Hematopoietic multipotent progenitor cell treated with erythropoietin and hydrocortisone succinate and interleukin-3 and kit ligand, for 17 days (in vitro differentiated cells): ENCODE measurements at regions not wholly inside any gene's neighbourhood (a gene's known extent, or its start where the extent isn't known, plus 50 kb on each side); places are given as distances from the start of the nearest gene placed in this dataset.
A peak's percentile ranks its signal among the peaks of the same experiment; 100 is the strongest.
"Not testable (repeated sequence)": the region's sequence is repeated elsewhere in the genome, so short reads cannot be mapped to it uniquely, and the experiment has no call there.

Experiments
- DNase-seq: peaks from one replicate; pipeline ENCODE4 v3.0.0-alpha.2; 2015; ENCODE audit warnings: low spot score

GRCh38 chr6:4725136-4725760 lies 51.0 kb upstream of the CDYL start:
- DNase-seq = not testable (repeated sequence)

GRCh38 chr6:4724727-4725126 lies 51.5 kb upstream of the CDYL start:
- DNase-seq = not testable (repeated sequence)

DNA sequence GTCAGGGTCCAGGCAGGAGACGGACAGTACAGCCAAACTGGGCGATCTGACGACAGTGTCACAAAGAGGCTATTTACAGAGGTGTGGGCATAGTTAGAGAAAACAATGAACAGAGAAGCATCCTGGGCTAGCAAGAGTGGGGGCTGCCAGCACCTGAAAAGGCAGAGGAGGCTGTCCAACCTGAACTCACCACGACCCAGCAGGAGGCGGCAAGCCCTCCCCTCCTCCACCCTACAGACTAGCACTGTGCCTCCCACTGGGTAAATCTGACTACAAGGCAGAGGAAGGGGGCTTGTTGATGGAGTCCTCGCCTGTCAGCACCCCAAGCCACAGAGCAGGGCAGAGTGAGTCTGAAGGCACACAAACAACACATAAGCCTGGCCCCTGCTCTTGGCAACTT lies 52.8 kb upstream of the CDYL start:
- DNase-seq = no peak

GRCh38 chr6:4721368-4721767 lies 54.8 kb upstream of the CDYL start:
- not testable (repeated sequence) for DNase-seq

DNA sequence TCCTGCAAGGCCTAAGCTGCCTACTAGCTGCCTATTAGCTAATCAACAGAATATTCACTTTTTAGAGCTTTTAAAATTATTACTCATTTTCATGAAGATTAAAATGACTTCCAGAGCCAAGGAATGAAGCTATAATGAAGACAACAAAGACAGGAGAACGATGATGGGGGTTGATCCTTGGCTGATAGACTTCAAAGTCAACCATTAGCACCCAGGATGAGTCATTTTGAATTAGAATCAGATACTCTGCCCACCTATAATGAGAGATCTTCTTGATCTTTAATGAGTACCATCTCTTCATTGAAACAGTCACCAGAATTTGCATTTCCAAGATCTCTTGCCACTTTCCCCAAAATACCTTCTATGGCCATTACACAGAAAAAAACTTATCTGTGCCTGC lies 56.7 kb upstream of the CDYL start:
- no peak for DNase-seq

DNA sequence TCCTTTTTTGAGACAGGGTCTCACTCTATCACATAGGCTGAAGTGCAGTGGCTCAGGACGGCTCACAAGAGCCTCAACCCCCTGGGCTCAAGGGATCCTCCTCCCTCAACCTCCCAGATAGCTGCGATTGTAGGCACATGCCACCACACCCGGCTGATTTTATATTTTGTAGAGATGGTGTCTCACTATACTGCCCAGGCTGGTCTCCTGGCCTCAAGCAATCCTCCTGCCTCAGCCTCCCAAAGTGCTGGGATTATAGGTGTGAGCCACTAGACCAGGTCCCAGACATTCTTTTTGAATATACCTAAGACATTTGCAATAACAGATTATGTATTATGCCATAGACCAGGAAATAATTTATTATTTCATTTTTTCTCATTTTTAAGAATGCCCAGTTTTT lies 58.3 kb upstream of the CDYL start:
- DNase-seq = no peak

DNA sequence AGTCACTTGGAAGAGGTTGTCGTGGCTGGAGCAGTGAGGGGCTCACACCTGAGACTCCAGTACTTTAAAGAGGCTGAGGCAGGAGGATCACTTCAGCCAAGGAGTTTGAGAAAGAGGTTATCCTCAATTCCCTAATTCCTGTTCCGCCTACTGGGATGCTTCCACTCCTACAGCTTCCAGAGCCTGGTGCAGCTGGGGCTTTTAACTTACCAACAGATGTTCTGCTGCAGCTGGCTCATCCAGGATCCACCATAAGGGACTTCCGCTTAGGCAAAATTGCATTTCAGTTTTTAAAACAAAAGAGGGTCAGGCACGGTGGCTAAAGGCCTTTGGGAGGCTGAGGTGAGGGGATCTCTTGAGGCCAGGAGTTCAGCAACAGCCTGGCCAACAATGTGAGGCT lies 59.1 kb upstream of the CDYL start:
- no peak for DNase-seq

- DNase-seq = no peak
These were observed 61.2 kb upstream of the CDYL start for GRCh38 chr6:4714961-4715501.

GRCh38 chr6:4712291-4712690 lies 63.9 kb upstream of the CDYL start:
- DNase-seq = no peak

DNA sequence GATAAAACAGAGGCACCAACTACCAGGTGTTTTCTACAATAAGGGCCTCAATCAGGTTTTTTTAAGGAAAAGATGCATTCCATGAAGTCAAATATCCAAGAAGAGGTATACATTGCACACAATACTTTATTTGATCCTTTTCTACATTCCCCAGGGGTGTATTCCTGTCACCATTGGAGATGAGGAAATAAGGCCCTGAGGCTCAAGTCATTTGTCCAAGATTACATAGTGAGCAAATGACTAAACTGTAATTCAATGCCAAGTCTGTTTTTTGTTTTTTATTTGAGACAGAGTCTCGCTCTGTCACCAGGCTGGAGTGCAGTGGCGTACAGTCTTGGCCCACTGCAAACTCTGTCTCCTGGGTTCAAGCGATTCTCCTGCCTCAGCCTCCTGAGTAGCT lies 69.2 kb upstream of the CDYL start:
- DNase-seq = no peak

DNA sequence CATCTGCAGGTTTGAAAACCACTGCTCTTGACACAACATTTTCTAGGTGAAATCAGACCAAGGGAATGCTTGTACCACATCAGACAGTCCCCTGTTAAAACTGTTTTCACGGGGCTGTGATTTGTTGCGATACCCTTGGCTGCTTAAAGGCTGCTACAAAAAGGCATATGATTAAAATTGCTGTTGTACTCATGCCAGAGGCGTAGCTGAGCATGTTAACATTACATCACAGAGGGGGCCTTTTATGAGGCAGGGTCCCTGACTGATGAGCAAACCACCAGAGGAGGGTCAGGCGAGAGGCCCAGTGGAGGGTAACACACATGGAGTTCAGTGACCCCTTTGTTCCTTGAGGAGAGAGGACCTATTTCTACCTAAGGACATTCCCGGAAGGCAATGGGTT lies 70.4 kb upstream of the CDYL start:
- DNase-seq = no peak

GRCh38 chr6:4703382-4703781 lies 72.8 kb upstream of the CDYL start:
- DNase-seq = no peak

- no peak for DNase-seq
These were observed 77.1 kb upstream of the CDYL start for GRCh38 chr6:4698901-4699659.

- DNase-seq = no peak
These were observed 82.8 kb upstream of the CDYL start for GRCh38 chr6:4693173-4693970.

GRCh38 chr6:4692664-4693063 lies 83.5 kb upstream of the CDYL start:
- no peak for DNase-seq

DNA sequence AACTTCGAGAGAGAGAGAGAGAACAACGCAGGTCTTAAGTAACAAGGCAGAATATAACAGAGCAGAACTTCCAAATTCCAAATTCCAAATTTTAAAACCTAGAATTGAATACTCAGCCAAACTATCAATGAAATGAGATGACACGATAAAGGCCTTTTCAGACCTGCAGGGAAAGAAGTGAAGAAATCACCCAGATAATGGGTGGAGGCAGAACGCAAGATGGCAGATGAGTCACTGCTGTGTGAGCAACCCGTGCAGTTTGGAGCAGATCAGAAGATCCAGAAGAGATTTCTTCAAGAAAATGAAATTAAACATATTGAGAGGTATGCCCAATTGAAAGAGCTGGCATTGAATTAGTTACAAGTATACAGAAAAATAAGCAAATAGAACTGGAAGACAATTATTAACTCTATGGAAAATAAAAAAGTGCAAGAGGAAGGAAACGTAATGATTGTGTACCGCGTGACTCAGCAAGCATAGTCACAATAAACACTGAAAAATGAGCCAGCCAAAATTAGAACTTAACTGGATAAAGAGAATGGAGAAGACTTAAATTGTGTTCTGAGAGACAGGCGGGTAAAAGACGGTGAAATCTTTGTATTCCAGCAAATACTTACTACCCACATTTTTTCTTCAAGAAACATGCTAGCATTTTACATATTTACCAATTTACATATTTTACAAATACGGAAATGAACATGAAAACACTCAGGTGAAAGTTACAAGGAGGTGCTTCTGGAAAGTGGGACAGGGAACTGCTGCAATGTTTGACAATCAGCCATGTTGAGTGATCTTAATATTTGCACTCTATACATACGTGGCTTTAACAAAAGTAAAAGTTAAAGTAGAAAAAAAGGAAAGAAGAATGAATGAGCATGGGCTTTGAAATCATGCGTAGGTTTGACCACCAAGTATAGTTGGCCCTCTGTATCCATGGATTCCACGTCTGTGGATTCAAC lies 87.9 kb upstream of the CDYL start:
- DNase-seq = peak; percentile 64

DNA sequence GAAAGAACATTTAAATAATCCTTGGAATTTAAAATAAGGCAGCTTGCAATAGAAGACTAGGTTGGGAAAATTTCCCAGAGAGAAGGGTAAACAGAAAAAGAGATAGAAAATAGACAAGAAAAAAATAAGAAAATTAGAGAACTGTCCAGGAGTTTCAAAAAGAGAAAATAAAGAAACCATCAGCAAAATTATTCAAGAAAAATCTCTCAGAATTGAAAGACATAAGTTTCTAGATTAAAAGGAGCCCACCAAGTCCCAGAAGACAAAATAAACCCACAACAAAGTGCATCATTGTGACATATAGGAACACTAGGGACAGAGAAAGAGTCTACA lies 88.6 kb upstream of the CDYL start:
- no peak for DNase-seq

DNA sequence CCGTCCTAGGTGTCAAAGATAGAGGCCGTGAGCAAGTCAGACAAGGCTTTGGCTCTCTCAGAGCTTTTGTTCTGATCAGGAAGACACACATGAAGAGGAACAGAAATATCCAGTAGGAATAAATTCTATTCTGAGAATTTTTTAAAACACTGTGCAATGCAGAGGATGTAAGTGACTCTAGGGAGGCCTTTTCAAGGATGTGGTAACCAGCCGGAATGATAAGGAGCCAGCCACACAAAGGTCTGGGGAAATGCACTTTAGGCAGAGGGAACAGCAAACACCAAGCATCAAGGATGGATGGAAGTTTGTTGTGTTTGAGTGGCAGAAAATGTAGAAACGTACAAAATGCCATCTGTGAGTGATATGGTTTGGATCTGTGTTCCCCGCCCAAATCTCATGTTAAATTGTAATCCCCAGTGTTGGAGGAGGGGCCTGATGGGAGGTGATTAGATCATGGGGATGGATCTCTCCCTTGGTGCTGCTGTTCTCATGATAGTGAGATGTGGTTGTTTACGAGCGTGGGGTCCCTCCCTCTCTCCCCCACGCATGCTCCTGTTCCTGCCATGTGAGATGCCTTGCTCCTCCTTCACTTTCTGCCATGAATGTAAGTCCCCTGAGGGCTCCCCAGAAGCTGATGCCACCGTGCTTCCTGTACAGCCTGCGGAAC lies 93.6 kb upstream of the CDYL start:
- no peak for DNase-seq

DNA sequence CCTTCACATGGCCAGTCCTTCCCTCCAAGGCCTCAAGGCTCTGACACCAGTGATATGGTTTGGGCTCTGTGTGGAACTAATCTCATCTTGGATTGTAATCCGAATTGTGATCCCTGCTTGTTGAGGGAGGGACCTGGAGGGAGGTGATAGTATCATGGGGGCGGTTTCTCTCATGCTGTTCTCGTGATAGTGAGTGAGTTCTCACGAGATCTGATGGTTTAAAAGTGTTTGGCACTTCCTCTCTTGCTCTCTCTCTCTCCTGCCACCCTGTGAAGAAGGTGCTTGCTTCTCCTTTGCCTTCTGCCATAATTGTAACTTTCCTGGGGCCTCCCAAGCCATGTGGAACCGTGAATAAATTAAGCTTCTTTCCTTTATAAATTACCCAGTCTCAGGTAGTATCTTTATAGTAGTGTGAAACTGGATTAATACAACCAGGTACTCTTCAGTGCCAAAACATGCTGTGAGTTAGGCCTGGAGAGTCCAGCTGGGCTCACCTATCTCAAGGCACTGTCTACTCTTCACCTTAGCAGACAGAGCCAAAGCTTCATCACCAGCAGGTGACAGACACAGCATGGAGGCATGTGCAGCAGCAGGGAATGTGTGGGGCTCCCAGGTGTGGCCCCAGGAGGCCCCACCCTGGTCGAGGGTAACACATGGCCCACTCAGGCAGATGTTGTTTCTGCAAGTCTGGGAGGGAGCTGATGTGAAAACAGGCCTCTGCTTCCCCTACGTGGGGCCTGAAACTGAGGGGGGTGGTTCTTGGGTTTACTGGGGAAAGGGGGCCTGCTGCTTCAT lies 97.5 kb upstream of the CDYL start:
- no peak for DNase-seq

DNA sequence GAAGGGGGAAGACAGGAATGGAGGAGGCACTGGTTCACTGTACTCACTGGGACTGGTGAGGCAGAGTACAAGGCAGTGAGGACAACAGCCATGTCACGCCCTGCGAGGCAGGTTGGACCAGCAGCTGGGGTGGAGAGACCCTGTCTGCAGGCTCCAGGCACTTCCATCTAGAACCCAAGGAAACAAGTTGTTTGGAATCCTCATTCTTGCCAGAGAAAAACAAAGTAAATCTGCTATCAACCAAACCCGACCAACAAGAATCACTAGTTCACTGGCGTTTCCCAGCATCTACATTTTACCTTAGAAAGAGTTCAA lies 98.5 kb upstream of the CDYL start:
- no peak for DNase-seq
